ENCODE measurements at regions not wholly inside any gene's neighbourhood (a gene's known extent, or its start where the extent isn't known, plus 50 kb on each side); places are given as distances from the start of the nearest gene placed in this dataset.

DNA sequence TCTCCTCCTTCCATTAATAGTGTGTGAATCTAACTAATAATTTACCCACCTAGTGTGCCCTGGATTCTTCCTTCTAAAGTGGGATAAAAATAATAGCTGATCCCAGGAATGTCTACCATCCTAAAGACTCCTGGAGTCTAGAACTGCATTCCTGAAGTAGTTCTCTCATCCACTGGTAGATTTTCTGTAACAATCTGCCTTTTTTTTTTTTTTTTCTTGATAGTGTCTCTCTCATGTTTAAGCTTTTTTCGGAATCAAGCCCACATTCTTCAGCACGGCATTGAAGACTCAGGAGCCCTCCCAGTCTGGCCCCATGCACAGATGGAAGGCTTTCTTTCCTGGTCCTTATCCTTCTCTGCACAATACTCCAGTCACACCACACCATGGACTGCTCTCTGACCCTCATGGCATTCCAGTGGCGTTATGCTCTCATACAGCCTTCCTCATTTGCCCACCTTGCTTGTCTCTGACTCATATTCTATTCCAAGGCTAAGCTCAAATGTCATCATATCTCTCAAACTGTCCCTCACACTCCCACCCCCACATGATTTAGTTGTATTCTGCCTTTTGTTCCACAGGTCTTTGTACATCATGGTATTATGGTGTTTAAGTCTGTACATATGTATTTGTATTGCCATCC lies 68.7 kb upstream of the FRY start:
- H3K9me3 Mint-ChIP-seq, result peaks cover 3 to 4% of the 10 kb centered on the region in 2 donors
- no peak for ATAC-seq

DNA sequence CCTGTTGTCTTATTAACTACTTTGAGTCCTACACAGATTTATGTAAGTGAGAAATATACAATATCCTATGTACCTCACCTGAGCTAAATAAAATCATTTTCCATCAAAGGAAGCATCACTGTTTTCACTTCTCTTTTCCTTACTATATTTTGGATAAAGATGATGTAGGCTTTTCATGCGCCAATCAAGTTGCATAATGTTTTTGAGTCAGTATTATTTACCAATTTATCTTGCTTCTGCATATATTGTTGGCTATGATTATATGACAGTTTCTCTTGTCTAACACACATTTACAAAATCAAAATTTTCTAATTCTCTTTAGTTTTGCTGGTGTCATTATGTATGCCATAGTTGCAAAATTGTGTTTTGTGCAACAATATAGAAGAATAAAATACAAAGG lies 67.9 kb upstream of the FRY start:
- H3K27me3 Mint-ChIP-seq (ENCODE audit: low read depth in 2 of 2), result no peaks in the 10 kb centered on the region
- no peak overlapping the region for H3K4me3 Mint-ChIP-seq
- no peaks in the 10 kb centered on the region for H3K27me3 ChIP-seq (ENCODE audit: control insufficient read depth, insufficient read depth, low read length)
- H3K36me3 ChIP-seq (ENCODE audit: control insufficient read depth, insufficient read depth, low read length), result no peaks in the 10 kb centered on the region
- no peak overlapping the region for H3K4me3 ChIP-seq (ENCODE audit: low read length)
- ATAC-seq (no peak), DNase-seq (no peak)
- no peak overlapping the region for H3K27ac Mint-ChIP-seq
- H3K9me3 ChIP-seq (ENCODE audit: control insufficient read depth, insufficient read depth, low read length), result no peaks in the 10 kb centered on the region
- no CpG with 5 or more reads among the region's 1 CpG for WGBS (ENCODE audit: insufficient coverage)
- no peaks in the 10 kb centered on the region for H3K4me1 ChIP-seq (ENCODE audit: control insufficient read depth, insufficient read depth, low read length)
- intact Hi-C loops (cut with micrococcal nuclease), result no loop called here
- H3K27ac ChIP-seq (ENCODE audit: low read length), result no peak overlapping the region
- peaks cover 18% of the 10 kb centered on the region for H3K36me3 Mint-ChIP-seq
- peaks cover 8 to 11% of the 10 kb centered on the region in 2 donors for H3K4me1 Mint-ChIP-seq
- H3K9me3 Mint-ChIP-seq, result peaks cover 3 to 4% of the 10 kb centered on the region in 2 donors
- TF ChIP-seq, protein P1, sequence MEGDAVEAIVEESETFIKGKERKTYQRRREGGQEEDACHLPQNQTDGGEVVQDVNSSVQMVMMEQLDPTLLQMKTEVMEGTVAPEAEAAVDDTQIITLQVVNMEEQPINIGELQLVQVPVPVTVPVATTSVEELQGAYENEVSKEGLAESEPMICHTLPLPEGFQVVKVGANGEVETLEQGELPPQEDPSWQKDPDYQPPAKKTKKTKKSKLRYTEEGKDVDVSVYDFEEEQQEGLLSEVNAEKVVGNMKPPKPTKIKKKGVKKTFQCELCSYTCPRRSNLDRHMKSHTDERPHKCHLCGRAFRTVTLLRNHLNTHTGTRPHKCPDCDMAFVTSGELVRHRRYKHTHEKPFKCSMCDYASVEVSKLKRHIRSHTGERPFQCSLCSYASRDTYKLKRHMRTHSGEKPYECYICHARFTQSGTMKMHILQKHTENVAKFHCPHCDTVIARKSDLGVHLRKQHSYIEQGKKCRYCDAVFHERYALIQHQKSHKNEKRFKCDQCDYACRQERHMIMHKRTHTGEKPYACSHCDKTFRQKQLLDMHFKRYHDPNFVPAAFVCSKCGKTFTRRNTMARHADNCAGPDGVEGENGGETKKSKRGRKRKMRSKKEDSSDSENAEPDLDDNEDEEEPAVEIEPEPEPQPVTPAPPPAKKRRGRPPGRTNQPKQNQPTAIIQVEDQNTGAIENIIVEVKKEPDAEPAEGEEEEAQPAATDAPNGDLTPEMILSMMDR (IDR thresholded peaks at IDR 0.05), result no peak

More for the DNA sequence above, 68.7 kb upstream of the FRY start:
- H3K36me3 ChIP-seq (ENCODE audit: control insufficient read depth, insufficient read depth, low read length), result no peaks in the 10 kb centered on the region
- no peaks in the 10 kb centered on the region for H3K4me1 ChIP-seq (ENCODE audit: control insufficient read depth, insufficient read depth, low read length)
- Mint-ChIP-seq H3K36me3 (peaks cover 14% of the 10 kb centered on the region), H3K4me1 (peaks cover under 1 to 5% of the 10 kb centered on the region in 2 donors), H3K27me3 (ENCODE audit: low read depth in 2 of 2) (no peaks in the 10 kb centered on the region), H3K4me3 (no peak overlapping the region), H3K27ac (no peak overlapping the region)
- WGBS (ENCODE audit: insufficient coverage), result 90% methylated on average over 3 of the region's 3 CpGs
- H3K27ac ChIP-seq (ENCODE audit: low read length), result no peak overlapping the region
- TF ChIP-seq, protein P1 (IDR thresholded peaks at IDR 0.05), result no peak
- DNase-seq, result no peak
- no peaks in the 10 kb centered on the region for H3K9me3 ChIP-seq (ENCODE audit: control insufficient read depth, insufficient read depth, low read length)
- intact Hi-C loops (cut with micrococcal nuclease), result no loop called here
- no peaks in the 10 kb centered on the region for H3K27me3 ChIP-seq (ENCODE audit: control insufficient read depth, insufficient read depth, low read length)
- H3K4me3 ChIP-seq (ENCODE audit: low read length), result no peak overlapping the region

DNA sequence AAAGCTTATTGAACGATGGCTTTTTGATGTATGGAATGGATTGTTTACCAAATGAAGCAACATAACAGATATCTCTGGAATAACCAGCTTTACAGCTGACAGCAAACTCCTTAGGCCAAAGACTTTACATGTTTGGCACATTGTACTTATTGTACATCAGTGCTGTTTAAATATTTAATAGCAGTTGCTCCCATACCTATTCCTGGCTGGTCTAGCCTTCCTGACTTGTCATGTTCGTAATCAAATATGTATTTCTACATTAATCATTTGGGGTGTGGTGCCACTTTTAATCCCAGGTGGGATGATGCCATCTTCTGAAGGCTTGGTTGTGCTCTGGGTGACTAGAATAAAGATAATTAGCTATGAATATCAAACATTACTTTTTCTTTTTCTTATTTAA lies 67.4 kb upstream of the FRY start:
- no CpG with 5 or more reads among the region's 2 CpGs for WGBS (ENCODE audit: insufficient coverage)
- no peaks in the 10 kb centered on the region for H3K9me3 ChIP-seq (ENCODE audit: control insufficient read depth, insufficient read depth, low read length)
- no peak for ATAC-seq
- DNase-seq, result no peak
- H3K27ac ChIP-seq (ENCODE audit: low read length), result no peak overlapping the region
- TF ChIP-seq, protein P1 (IDR thresholded peaks at IDR 0.05), result no peak
- peaks cover 3 to 4% of the 10 kb centered on the region in 2 donors for H3K9me3 Mint-ChIP-seq
- no peak overlapping the region for H3K4me3 Mint-ChIP-seq
- no peaks in the 10 kb centered on the region for H3K27me3 ChIP-seq (ENCODE audit: control insufficient read depth, insufficient read depth, low read length)
- H3K4me3 ChIP-seq (ENCODE audit: low read length), result no peak overlapping the region
- intact Hi-C loops (cut with micrococcal nuclease), result no loop called here
- H3K4me1 Mint-ChIP-seq, result peaks cover 12 to 14% of the 10 kb centered on the region in 2 donors
- no peak overlapping the region for H3K27ac Mint-ChIP-seq
- no peaks in the 10 kb centered on the region for H3K36me3 ChIP-seq (ENCODE audit: control insufficient read depth, insufficient read depth, low read length)
- H3K27me3 Mint-ChIP-seq (ENCODE audit: low read depth in 2 of 2), result no peaks in the 10 kb centered on the region
- H3K36me3 Mint-ChIP-seq, result peaks cover 18% of the 10 kb centered on the region
- H3K4me1 ChIP-seq (ENCODE audit: control insufficient read depth, insufficient read depth, low read length), result no peaks in the 10 kb centered on the region

Measured in natural killer cell (primary cell).